ENCODE measurements at regions not wholly inside any gene's neighbourhood (a gene's known extent, or its start where the extent isn't known, plus 50 kb on each side); places are given as distances from the start of the nearest gene placed in this dataset.

DNA sequence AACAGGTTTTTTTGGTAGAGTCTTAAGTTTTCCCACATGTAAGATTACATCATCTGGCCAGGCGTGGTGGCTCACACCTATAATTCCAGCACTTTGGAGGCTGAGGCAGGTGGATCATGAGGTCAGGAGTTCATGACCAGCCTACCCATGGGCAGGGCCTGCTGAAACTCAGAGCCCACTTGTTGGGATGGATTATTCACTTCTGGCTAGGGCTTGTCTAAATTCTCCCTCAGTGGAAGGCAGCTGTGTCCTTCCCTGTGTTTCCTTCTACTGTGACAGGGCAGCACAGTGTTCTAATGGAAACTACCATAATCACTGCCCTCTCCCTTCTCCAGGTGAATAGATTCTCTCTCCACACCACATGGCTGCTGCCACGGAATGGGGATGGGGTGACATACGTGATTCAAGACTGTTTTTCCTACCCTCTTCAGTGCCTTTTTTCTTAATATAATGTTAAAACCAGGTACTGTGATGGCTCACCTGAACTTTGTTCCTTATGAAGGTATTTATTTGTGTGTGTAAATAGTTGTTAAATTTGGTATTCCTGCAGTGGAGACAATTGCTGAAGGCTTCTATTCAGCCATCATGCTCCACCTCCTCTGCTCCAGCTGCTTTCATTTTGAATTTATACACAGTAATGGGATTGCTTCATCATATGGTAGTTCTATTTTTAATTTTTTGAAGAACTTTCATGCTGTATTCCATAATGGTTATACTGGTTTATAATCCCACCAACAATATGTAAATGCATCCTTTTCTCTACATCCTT lies 287.2 kb upstream of the HS3ST1 start:
- Mint-ChIP-seq H3K4me3 (no peak overlapping the region), H3K9me3 (peaks cover 46% of the 10 kb centered on the region), H3K27me3 (ENCODE audit: low read depth) (peaks cover 3% of the 10 kb centered on the region; the same call in 1 of the 2 replicates), H3K36me3 (peaks cover 19% of the 10 kb centered on the region), H3K4me1 (peaks cover 16% of the 10 kb centered on the region), H3K27ac (no peak overlapping the region)
- no peak for ATAC-seq
- TF ChIP-seq, protein P1, sequence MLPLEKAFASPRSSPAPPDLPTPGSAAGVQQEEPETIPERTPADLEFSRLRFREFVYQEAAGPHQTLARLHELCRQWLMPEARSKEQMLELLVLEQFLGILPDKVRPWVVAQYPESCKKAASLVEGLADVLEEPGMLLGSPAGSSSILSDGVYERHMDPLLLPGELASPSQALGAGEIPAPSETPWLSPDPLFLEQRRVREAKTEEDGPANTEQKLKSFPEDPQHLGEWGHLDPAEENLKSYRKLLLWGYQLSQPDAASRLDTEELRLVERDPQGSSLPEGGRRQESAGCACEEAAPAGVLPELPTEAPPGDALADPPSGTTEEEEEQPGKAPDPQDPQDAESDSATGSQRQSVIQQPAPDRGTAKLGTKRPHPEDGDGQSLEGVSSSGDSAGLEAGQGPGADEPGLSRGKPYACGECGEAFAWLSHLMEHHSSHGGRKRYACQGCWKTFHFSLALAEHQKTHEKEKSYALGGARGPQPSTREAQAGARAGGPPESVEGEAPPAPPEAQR (CRISPR knock-in tag; IDR thresholded peaks at IDR 0.05): no peak
- no peak for TF ChIP-seq NFE2L1 (CRISPR knock-in tag; IDR thresholded peaks at IDR 0.05)
- TF ChIP-seq, protein P2, sequence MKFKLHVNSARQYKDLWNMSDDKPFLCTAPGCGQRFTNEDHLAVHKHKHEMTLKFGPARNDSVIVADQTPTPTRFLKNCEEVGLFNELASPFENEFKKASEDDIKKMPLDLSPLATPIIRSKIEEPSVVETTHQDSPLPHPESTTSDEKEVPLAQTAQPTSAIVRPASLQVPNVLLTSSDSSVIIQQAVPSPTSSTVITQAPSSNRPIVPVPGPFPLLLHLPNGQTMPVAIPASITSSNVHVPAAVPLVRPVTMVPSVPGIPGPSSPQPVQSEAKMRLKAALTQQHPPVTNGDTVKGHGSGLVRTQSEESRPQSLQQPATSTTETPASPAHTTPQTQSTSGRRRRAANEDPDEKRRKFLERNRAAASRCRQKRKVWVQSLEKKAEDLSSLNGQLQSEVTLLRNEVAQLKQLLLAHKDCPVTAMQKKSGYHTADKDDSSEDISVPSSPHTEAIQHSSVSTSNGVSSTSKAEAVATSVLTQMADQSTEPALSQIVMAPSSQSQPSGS (CRISPR knock-in tag; IDR thresholded peaks at IDR 0.05; ENCODE audit: borderline replicate concordance, low read depth): no peak
- no peak for TF ChIP-seq ZBTB21 (CRISPR knock-in tag; IDR thresholded peaks at IDR 0.05; ENCODE audit: borderline replicate concordance)
- TF ChIP-seq USF1 (CRISPR knock-in tag; IDR thresholded peaks at IDR 0.05): no peak
- no peak for TF ChIP-seq ESRRA (CRISPR knock-in tag; IDR thresholded peaks at IDR 0.05; ENCODE audit: borderline replicate concordance)
- no peak for TF ChIP-seq SMAD4 (CRISPR knock-in tag; IDR thresholded peaks at IDR 0.05)
- no peak for TF ChIP-seq FOXP1 (CRISPR knock-in tag; IDR thresholded peaks at IDR 0.05; ENCODE audit: borderline replicate concordance)
- no peak for TF ChIP-seq ZNF416 (CRISPR knock-in tag; IDR thresholded peaks at IDR 0.05)
- TF ChIP-seq, protein P3, sequence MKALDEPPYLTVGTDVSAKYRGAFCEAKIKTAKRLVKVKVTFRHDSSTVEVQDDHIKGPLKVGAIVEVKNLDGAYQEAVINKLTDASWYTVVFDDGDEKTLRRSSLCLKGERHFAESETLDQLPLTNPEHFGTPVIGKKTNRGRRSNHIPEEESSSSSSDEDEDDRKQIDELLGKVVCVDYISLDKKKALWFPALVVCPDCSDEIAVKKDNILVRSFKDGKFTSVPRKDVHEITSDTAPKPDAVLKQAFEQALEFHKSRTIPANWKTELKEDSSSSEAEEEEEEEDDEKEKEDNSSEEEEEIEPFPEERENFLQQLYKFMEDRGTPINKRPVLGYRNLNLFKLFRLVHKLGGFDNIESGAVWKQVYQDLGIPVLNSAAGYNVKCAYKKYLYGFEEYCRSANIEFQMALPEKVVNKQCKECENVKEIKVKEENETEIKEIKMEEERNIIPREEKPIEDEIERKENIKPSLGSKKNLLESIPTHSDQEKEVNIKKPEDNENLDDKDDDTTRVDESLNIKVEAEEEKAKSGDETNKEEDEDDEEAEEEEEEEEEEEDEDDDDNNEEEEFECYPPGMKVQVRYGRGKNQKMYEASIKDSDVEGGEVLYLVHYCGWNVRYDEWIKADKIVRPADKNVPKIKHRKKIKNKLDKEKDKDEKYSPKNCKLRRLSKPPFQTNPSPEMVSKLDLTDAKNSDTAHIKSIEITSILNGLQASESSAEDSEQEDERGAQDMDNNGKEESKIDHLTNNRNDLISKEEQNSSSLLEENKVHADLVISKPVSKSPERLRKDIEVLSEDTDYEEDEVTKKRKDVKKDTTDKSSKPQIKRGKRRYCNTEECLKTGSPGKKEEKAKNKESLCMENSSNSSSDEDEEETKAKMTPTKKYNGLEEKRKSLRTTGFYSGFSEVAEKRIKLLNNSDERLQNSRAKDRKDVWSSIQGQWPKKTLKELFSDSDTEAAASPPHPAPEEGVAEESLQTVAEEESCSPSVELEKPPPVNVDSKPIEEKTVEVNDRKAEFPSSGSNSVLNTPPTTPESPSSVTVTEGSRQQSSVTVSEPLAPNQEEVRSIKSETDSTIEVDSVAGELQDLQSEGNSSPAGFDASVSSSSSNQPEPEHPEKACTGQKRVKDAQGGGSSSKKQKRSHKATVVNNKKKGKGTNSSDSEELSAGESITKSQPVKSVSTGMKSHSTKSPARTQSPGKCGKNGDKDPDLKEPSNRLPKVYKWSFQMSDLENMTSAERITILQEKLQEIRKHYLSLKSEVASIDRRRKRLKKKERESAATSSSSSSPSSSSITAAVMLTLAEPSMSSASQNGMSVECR (CRISPR knock-in tag; IDR thresholded peaks at IDR 0.05; ENCODE audit: borderline replicate concordance): no peak
- TF ChIP-seq, protein P4, sequence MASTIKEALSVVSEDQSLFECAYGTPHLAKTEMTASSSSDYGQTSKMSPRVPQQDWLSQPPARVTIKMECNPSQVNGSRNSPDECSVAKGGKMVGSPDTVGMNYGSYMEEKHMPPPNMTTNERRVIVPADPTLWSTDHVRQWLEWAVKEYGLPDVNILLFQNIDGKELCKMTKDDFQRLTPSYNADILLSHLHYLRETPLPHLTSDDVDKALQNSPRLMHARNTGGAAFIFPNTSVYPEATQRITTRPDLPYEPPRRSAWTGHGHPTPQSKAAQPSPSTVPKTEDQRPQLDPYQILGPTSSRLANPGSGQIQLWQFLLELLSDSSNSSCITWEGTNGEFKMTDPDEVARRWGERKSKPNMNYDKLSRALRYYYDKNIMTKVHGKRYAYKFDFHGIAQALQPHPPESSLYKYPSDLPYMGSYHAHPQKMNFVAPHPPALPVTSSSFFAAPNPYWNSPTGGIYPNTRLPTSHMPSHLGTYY (CRISPR knock-in tag; IDR thresholded peaks at IDR 0.05): no peak
- no peak for TF ChIP-seq CREB1 (CRISPR knock-in tag; IDR thresholded peaks at IDR 0.05)
- no peak for TF ChIP-seq ZNF317 (CRISPR knock-in tag; IDR thresholded peaks at IDR 0.05; ENCODE audit: borderline replicate concordance, low read depth)
- no peak for TF ChIP-seq ZNF232 (CRISPR knock-in tag; IDR thresholded peaks at IDR 0.05)
- no peak for TF ChIP-seq IRF2 (CRISPR knock-in tag; IDR thresholded peaks at IDR 0.05; ENCODE audit: borderline replicate concordance, low read depth)
- TF ChIP-seq, protein P5, sequence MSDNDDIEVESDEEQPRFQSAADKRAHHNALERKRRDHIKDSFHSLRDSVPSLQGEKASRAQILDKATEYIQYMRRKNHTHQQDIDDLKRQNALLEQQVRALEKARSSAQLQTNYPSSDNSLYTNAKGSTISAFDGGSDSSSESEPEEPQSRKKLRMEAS (CRISPR knock-in tag; IDR thresholded peaks at IDR 0.05): no peak
- ChIA-PET CTCF (no interaction called here), POLR2A (no interaction called here)
- no peak for DNase-seq (ENCODE audit: low spot score)
